ENCODE measurements at regions not wholly inside any gene's neighbourhood (a gene's known extent, or its start where the extent isn't known, plus 50 kb on each side); places are given as distances from the start of the nearest gene placed in this dataset.

- H3K4me2 ChIP-seq (ENCODE audit: unreplicated experiment) = no peak overlapping the region
- no peaks in the 10 kb centered on the region for H3F3A ChIP-seq (ENCODE audit: insufficient read depth)
- H3K9me3 ChIP-seq (ENCODE audit: low read depth) = no peaks in the 10 kb centered on the region
- no peaks in the 10 kb centered on the region for H4K20me1 ChIP-seq (ENCODE audit: insufficient read depth)
- no peaks in the 10 kb centered on the region for H3K9me2 ChIP-seq (ENCODE audit: insufficient read depth)
- in situ Hi-C loops (cut with MboI) = no loop called here
- peaks cover 36% of the 10 kb centered on the region for H3K27me3 ChIP-seq (replicated peaks; ENCODE audit: insufficient read depth)
- no peaks in the 10 kb centered on the region for H3K79me2 ChIP-seq (ENCODE audit: insufficient read depth)
- H2AFZ ChIP-seq = no peak overlapping the region
- no peak overlapping the region for H3K9ac ChIP-seq
- WGBS, 2 experiments (ENCODE audit: low coverage in 1 of 2, low lambda C conversion rate in 2 of 2, missing lambda C conversion rate in 2 of 2) = 65 to 70% methylated on average over 8 of the region's 8 CpGs
- no peak for TF ChIP-seq EZH2 (IDR thresholded peaks at IDR 0.05; ENCODE audit: insufficient read depth, poor library complexity, severe bottlenecking)
- TF ChIP-seq EZH2phosphoT487 (IDR thresholded peaks at IDR 0.05; ENCODE audit: insufficient read depth, low read depth) = no peak
- DNase-seq = no peak
- H3K4me3 ChIP-seq = no peak overlapping the region
- H3K27ac ChIP-seq = no peak overlapping the region
- H3K36me3 ChIP-seq (ENCODE audit: low read depth) = no peaks in the 10 kb centered on the region
- H3K4me1 ChIP-seq (ENCODE audit: insufficient read depth) = 0 out of 2 replicates have a peak, but pooled peaks cover 4% of the 10 kb centered on the region
Measured at GRCh38 chr2:219699440-219699821, 72.0 kb downstream of the SLC4A3 start.

- no peak overlapping the region for H3K4me3 ChIP-seq
- H3K27ac ChIP-seq = no peak overlapping the region
- no peaks in the 10 kb centered on the region for H3F3A ChIP-seq (ENCODE audit: insufficient read depth)
- peak overlapping the region; percentile 39; the same call in 1 of the 2 replicates for H2AFZ ChIP-seq
- no peaks in the 10 kb centered on the region for H3K9me3 ChIP-seq (ENCODE audit: low read depth)
- no peaks in the 10 kb centered on the region for H3K79me2 ChIP-seq (ENCODE audit: insufficient read depth)
- H3K36me3 ChIP-seq (ENCODE audit: low read depth) = no peaks in the 10 kb centered on the region
- WGBS, 2 experiments (ENCODE audit: low coverage in 1 of 2, low lambda C conversion rate in 2 of 2, missing lambda C conversion rate in 2 of 2) = 15 to 16% methylated on average over 8 of the region's 8 CpGs
- H3K9me2 ChIP-seq (ENCODE audit: insufficient read depth) = no peaks in the 10 kb centered on the region
- DNase-seq = peak; percentile 64
- TF ChIP-seq EZH2 (IDR thresholded peaks at IDR 0.05; ENCODE audit: insufficient read depth, poor library complexity, severe bottlenecking) = no peak
- TF ChIP-seq EZH2phosphoT487 (IDR thresholded peaks at IDR 0.05; ENCODE audit: insufficient read depth, low read depth) = no peak
- H4K20me1 ChIP-seq (ENCODE audit: insufficient read depth) = no peaks in the 10 kb centered on the region
- H3K4me2 ChIP-seq (ENCODE audit: unreplicated experiment) = no peak overlapping the region
- in situ Hi-C loops (cut with MboI) = no loop called here
- peaks cover 22% of the 10 kb centered on the region for H3K27me3 ChIP-seq (replicated peaks; ENCODE audit: insufficient read depth)
- 0 out of 2 replicates have a peak, but pooled peaks cover 4% of the 10 kb centered on the region for H3K4me1 ChIP-seq (ENCODE audit: insufficient read depth)
- H3K9ac ChIP-seq = no peak overlapping the region
Measured at GRCh38 chr2:219701847-219702634, 74.6 kb downstream of the SLC4A3 start.

- TF ChIP-seq EZH2 (IDR thresholded peaks at IDR 0.05; ENCODE audit: insufficient read depth, poor library complexity, severe bottlenecking) = no peak
- TF ChIP-seq EZH2phosphoT487 (IDR thresholded peaks at IDR 0.05; ENCODE audit: insufficient read depth, low read depth) = no peak
Measured at GRCh38 chr2:219702796-219703545, 75.5 kb downstream of the SLC4A3 start.

GRCh38 chr2:219704878-219705277, 77.4 kb downstream of the SLC4A3 start:
- Histone ChIP-seq H3K4me1 (ENCODE audit: insufficient read depth) (0 out of 2 replicates have a peak, but pooled peaks cover 4% of the 10 kb centered on the region), H3K4me2 (ENCODE audit: unreplicated experiment) (no peak overlapping the region), H3F3A (ENCODE audit: insufficient read depth) (no peaks in the 10 kb centered on the region), H3K27ac (no peak overlapping the region), H3K4me3 (no peak overlapping the region), H2AFZ (no peak overlapping the region), H3K9ac (no peak overlapping the region), H4K20me1 (ENCODE audit: insufficient read depth) (no peaks in the 10 kb centered on the region), H3K27me3 (replicated peaks; ENCODE audit: insufficient read depth) (peaks cover 11% of the 10 kb centered on the region; the same call in 1 of the 2 replicates), H3K9me3 (ENCODE audit: low read depth) (no peaks in the 10 kb centered on the region), H3K36me3 (ENCODE audit: low read depth) (no peaks in the 10 kb centered on the region), H3K79me2 (ENCODE audit: insufficient read depth) (no peaks in the 10 kb centered on the region), H3K9me2 (ENCODE audit: insufficient read depth) (no peaks in the 10 kb centered on the region)
- in situ Hi-C loops (cut with MboI) = no loop called here
- no peak for DNase-seq
- TF ChIP-seq EZH2phosphoT487 (IDR thresholded peaks at IDR 0.05; ENCODE audit: insufficient read depth, low read depth) (no peak), EZH2 (IDR thresholded peaks at IDR 0.05; ENCODE audit: insufficient read depth, poor library complexity, severe bottlenecking) (no peak)
- 63 to 76% methylated on average over 2 of the region's 2 CpGs for WGBS, 2 experiments (ENCODE audit: low coverage in 1 of 2, low lambda C conversion rate in 2 of 2, missing lambda C conversion rate in 2 of 2)

More at GRCh38 chr2:219702796-219703545, 75.5 kb downstream of the SLC4A3 start:
- Histone ChIP-seq H3K36me3 (ENCODE audit: low read depth) (no peaks in the 10 kb centered on the region), H3K4me1 (ENCODE audit: insufficient read depth) (0 out of 2 replicates have a peak, but pooled peaks cover 4% of the 10 kb centered on the region), H3K27me3 (replicated peaks; ENCODE audit: insufficient read depth) (peaks cover 14% of the 10 kb centered on the region), H3K9ac (no peak overlapping the region), H3K4me3 (no peak overlapping the region), H3K9me3 (ENCODE audit: low read depth) (no peaks in the 10 kb centered on the region), H3K27ac (no peak overlapping the region), H3K4me2 (ENCODE audit: unreplicated experiment) (no peak overlapping the region), H2AFZ (no peak overlapping the region), H4K20me1 (ENCODE audit: insufficient read depth) (no peaks in the 10 kb centered on the region), H3K9me2 (ENCODE audit: insufficient read depth) (no peaks in the 10 kb centered on the region), H3K79me2 (ENCODE audit: insufficient read depth) (no peaks in the 10 kb centered on the region), H3F3A (ENCODE audit: insufficient read depth) (no peaks in the 10 kb centered on the region)
- no peak for DNase-seq
- 44 to 52% methylated on average over 7 of the region's 7 CpGs for WGBS, 2 experiments (ENCODE audit: low coverage in 1 of 2, low lambda C conversion rate in 2 of 2, missing lambda C conversion rate in 2 of 2)
- in situ Hi-C loops (cut with MboI) = no loop called here
